Endometrium (tissue), 2 donors: ENCODE measurements at regions not wholly inside any gene's neighbourhood (a gene's known extent, or its start where the extent isn't known, plus 50 kb on each side); places are given as distances from the start of the nearest gene placed in this dataset.
"Not testable (repeated sequence)": the region's sequence is repeated elsewhere in the genome, so short reads cannot be mapped to it uniquely, and the experiment has no call there.

Experiments
- FAIRE-seq: peaks from 2 replicates; lab custom pipeline; 2012; peaks lifted over from hg19 to GRCh38; lab: Jason Lieb, UNC
- donor health status: control.
- donor health status: control.

GRCh38 chr21:19402870-19403269 is 999.3 kb upstream of the TMPRSS15 start:
- FAIRE-seq: no peak

GRCh38 chr21:19405326-19405725 is 1001.7 kb upstream of the TMPRSS15 start:
- FAIRE-seq: no peak

- FAIRE-seq: no peak
Observed at GRCh38 chr21:19420565-19420964, 1017.0 kb upstream of the TMPRSS15 start.

- no peak for FAIRE-seq
Observed at GRCh38 chr21:19433623-19434022, 1030.0 kb upstream of the TMPRSS15 start.

GRCh38 chr21:19440792-19441655 is 1037.4 kb upstream of the TMPRSS15 start:
- no peak for FAIRE-seq

- FAIRE-seq: no peak
Observed at GRCh38 chr21:19458295-19458694, 1054.7 kb upstream of the TMPRSS15 start.

GRCh38 chr21:19461481-19462205 is 1058.1 kb upstream of the TMPRSS15 start:
- no peak for FAIRE-seq

- FAIRE-seq: no peak
Observed at GRCh38 chr21:19463966-19464365, 1060.4 kb upstream of the TMPRSS15 start.

GRCh38 chr21:19468991-19469715 is 1065.6 kb upstream of the TMPRSS15 start:
- FAIRE-seq: no peak

GRCh38 chr21:19475525-19475924 is 1071.9 kb upstream of the TMPRSS15 start:
- FAIRE-seq: peak; percentile 31

GRCh38 chr21:19489930-19490329 is 1086.3 kb upstream of the TMPRSS15 start:
- no peak for FAIRE-seq

- no peak for FAIRE-seq
Observed at GRCh38 chr21:19490481-19490880, 1086.9 kb upstream of the TMPRSS15 start.

GRCh38 chr21:19493437-19494241 is 1090.1 kb upstream of the TMPRSS15 start:
- FAIRE-seq: not testable (repeated sequence)

GRCh38 chr21:19501115-19501514 is 1097.5 kb upstream of the TMPRSS15 start:
- FAIRE-seq: no peak

GRCh38 chr21:19507682-19508260 is 1104.2 kb upstream of the TMPRSS15 start:
- FAIRE-seq: no peak

- FAIRE-seq: no peak
Observed at GRCh38 chr21:19508442-19508841, 1104.9 kb upstream of the TMPRSS15 start.

- FAIRE-seq: no peak
Observed at GRCh38 chr21:19508844-19509243, 1105.3 kb upstream of the TMPRSS15 start.

- FAIRE-seq: no peak
Observed at GRCh38 chr21:19510057-19510456, 1106.5 kb upstream of the TMPRSS15 start.

- FAIRE-seq: no peak
Observed at GRCh38 chr21:19510653-19511052, 1107.1 kb upstream of the TMPRSS15 start.

- FAIRE-seq: no peak
Observed at GRCh38 chr21:19522381-19522780, 1118.8 kb upstream of the TMPRSS15 start.

- FAIRE-seq: no peak
Observed at GRCh38 chr21:19523061-19523460, 1119.5 kb upstream of the TMPRSS15 start.
